ENCODE measurements at regions not wholly inside any gene's neighbourhood (a gene's known extent, or its start where the extent isn't known, plus 50 kb on each side); places are given as distances from the start of the nearest gene placed in this dataset.

GRCh38 chr4:123463869-123464268 is 67.3 kb downstream of the SPRY1 start:
- TF ChIP-seq EP300 (IDR thresholded peaks at IDR 0.05) (no peak), POLR2A (IDR thresholded peaks at IDR 0.05) (no peak), CTCF (IDR thresholded peaks at IDR 0.05) (no peak), POLR2AphosphoS5 (IDR thresholded peaks at IDR 0.05) (no peak)

Measured in suprapubic skin (tissue), 4 donors.